Karpas-422 (cell line): ENCODE measurements at regions not wholly inside any gene's neighbourhood (a gene's known extent, or its start where the extent isn't known, plus 50 kb on each side); places are given as distances from the start of the nearest gene placed in this dataset.
A peak's percentile ranks its signal among the peaks of the same experiment; 100 is the strongest.
"Not testable (repeated sequence)": the region's sequence is repeated elsewhere in the genome, so short reads cannot be mapped to it uniquely, and the experiment has no call there.

Source experiments
- DNase-seq: peaks from one replicate; pipeline ENCODE4 v3.0.0-alpha.2; 2015
- H2AFZ ChIP-seq: fragments of 200-600 bp; sonication (generic); 2 replicates; pipeline ENCODE4 v1.6.1; 2014; ENCODE audit warnings: antibody characterized with exemption, low read length, mixed read lengths
- H3K27ac ChIP-seq: fragments of 200-600 bp; sonication (generic); 2 replicates; pipeline ENCODE4 v1.5.1; 2014; ENCODE audit warnings: mild to moderate bottlenecking, low read length, moderate library complexity
- H3K27me3 ChIP-seq: fragments of 200-600 bp; sonication (generic); 2 replicates; pipeline ENCODE4 v1.6.1; 2014; ENCODE audit warnings: low read length, mixed read lengths
- H3K36me3 ChIP-seq: fragments of 200-600 bp; sonication (generic); 2 replicates; pipeline ENCODE4 v1.6.1; 2014; ENCODE audit warnings: low read length, mixed read lengths; ENCODE audit not compliant: insufficient read depth
- H3K4me1 ChIP-seq: fragments of 200-600 bp; sonication (generic); 2 replicates; pipeline ENCODE4 v1.6.1; 2014; ENCODE audit warnings: mild to moderate bottlenecking, low read length, mixed read lengths
- H3K4me2 ChIP-seq: fragments of 200-600 bp; sonication (generic); 2 replicates; pipeline ENCODE4 v1.6.1; 2014; ENCODE audit warnings: low read length, low read depth, mild to moderate bottlenecking; ENCODE audit not compliant: poor library complexity, severe bottlenecking
- H3K4me3 ChIP-seq: fragments of 200-600 bp; sonication (generic); 2 replicates; pipeline ENCODE4 v1.5.1; 2014; ENCODE audit warnings: mild to moderate bottlenecking, antibody characterized with exemption, low read length, mixed read lengths
- H3K79me2 ChIP-seq: fragments of 200-600 bp; sonication (generic); 2 replicates; pipeline ENCODE4 v1.6.1; 2014; ENCODE audit warnings: mild to moderate bottlenecking, low read length, mixed read lengths
- H3K9ac ChIP-seq: fragments of 200-600 bp; sonication (generic); 2 replicates; pipeline ENCODE4 v1.6.0; 2014; ENCODE audit warnings: low read length
- H3K9me2 ChIP-seq: fragments of 200-600 bp; sonication (generic), shearing (Covaris generic); replicated peaks from 2 replicates; pipeline ENCODE4 v1.6.0; 2014; ENCODE audit warnings: mild to moderate bottlenecking, low read length, moderate library complexity; ENCODE audit not compliant: insufficient read depth
- H3K9me3 ChIP-seq: fragments of 300-700, 200-600 bp; sonication (generic); 2 replicates; pipeline ENCODE4 v1.6.1; 2014; ENCODE audit warnings: low read length, mixed read lengths
- H4K20me1 ChIP-seq: fragments of 200-600 bp; sonication (generic); 2 replicates; pipeline ENCODE4 v1.6.1; 2014; ENCODE audit warnings: mild to moderate bottlenecking, antibody characterized with exemption, low read length, low read depth; ENCODE audit not compliant: insufficient read depth

DNA sequence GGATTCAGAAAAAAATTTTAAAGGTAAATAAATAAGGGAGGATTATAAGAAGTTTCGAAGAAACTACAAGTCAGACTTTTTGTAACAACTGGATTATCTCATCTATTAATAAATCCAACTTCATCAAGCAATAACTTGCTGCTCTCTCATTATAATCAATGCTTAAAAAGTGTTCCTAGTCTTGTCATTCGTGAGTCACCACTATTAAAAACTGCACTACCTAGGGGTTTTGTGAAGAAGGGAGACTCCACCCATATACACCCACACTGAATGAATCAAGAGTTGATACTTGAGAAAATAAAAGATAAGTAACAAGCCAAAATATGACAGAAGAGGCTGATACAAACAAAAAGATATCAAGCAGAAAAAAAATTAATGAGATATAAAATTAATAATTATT, 360.5 kb downstream of the ZNF674 start:
- Histone ChIP-seq H3K4me2 (no peak overlapping the region), H3K9me3 (no peaks in the 10 kb centered on the region), H3K4me3 (no peak overlapping the region), H3K79me2 (no peaks in the 10 kb centered on the region), H3K4me1 (0 out of 2 replicates have a peak, but pooled peaks cover 2% of the 10 kb centered on the region), H3K27me3 (no peaks in the 10 kb centered on the region), H4K20me1 (no peaks in the 10 kb centered on the region), H2AFZ (no peak overlapping the region), H3K27ac (no peak overlapping the region), H3K9me2 (no peaks in the 10 kb centered on the region), H3K36me3 (no peaks in the 10 kb centered on the region), H3K9ac (no peak overlapping the region)
- DNase-seq = no peak

DNA sequence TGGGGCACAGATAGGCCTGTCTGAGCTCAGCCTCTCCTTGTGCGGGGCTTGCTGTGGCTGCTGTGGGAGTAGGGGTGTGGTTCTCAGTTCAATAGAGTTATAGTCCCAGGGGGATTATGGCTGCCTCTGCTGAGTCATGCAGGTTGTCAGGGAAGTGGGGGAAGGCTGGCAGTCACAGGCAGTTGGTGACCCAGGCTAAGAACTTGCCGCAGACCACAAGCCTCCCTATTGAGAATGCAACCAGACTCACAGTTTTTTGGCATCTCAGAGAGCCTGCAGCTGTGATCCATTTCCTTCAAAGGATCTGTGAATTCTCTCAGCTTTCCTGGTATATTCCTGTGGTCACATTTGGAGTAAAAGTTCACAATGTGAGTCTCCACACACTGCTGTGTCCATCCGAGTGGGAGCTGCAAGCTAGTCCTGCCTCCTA, 364.9 kb downstream of the ZNF674 start:
- H2AFZ ChIP-seq = no peak overlapping the region
- H3K4me1 ChIP-seq = 0 out of 2 replicates have a peak, but pooled peaks cover 2% of the 10 kb centered on the region
- no peak overlapping the region for H3K9ac ChIP-seq
- no peaks in the 10 kb centered on the region for H4K20me1 ChIP-seq
- H3K9me3 ChIP-seq = no peaks in the 10 kb centered on the region
- no peaks in the 10 kb centered on the region for H3K9me2 ChIP-seq
- no peaks in the 10 kb centered on the region for H3K36me3 ChIP-seq
- no peak overlapping the region for H3K27ac ChIP-seq
- H3K79me2 ChIP-seq = no peaks in the 10 kb centered on the region
- no peak overlapping the region for H3K4me3 ChIP-seq
- H3K4me2 ChIP-seq = no peak overlapping the region
- no peaks in the 10 kb centered on the region for H3K27me3 ChIP-seq
- DNase-seq = peak; percentile 42

DNA sequence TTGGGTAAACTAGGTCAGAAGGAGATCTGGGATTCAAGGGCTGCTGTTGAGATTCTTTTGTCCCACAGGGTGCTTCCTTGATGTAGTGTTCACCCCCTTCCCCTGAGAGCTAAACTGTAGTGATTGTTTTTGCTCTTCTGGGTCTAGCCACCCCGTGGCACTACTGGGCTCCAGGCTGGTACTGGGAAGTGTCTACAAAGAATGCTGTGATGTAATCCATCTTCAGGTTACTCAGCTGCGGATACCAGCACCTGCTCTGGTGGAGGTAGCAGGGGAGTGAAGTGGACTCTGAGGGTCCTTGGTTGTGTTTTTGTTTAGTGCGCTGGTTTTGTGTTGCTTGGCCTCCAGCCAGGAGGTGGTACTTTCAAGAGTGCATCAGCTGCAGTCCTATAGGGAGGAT, 365.5 kb downstream of the ZNF674 start:
- H3K9me2 ChIP-seq = no peaks in the 10 kb centered on the region
- no peaks in the 10 kb centered on the region for H3K27me3 ChIP-seq
- H2AFZ ChIP-seq = no peak overlapping the region
- no peak overlapping the region for H3K4me3 ChIP-seq
- H4K20me1 ChIP-seq = no peaks in the 10 kb centered on the region
- H3K79me2 ChIP-seq = no peaks in the 10 kb centered on the region
- no peak overlapping the region for H3K9ac ChIP-seq
- H3K27ac ChIP-seq = no peak overlapping the region
- H3K4me2 ChIP-seq = no peak overlapping the region
- H3K4me1 ChIP-seq = 0 out of 2 replicates have a peak, but pooled peaks cover 2% of the 10 kb centered on the region
- H3K9me3 ChIP-seq = no peaks in the 10 kb centered on the region
- no peaks in the 10 kb centered on the region for H3K36me3 ChIP-seq
- no peak for DNase-seq

DNA sequence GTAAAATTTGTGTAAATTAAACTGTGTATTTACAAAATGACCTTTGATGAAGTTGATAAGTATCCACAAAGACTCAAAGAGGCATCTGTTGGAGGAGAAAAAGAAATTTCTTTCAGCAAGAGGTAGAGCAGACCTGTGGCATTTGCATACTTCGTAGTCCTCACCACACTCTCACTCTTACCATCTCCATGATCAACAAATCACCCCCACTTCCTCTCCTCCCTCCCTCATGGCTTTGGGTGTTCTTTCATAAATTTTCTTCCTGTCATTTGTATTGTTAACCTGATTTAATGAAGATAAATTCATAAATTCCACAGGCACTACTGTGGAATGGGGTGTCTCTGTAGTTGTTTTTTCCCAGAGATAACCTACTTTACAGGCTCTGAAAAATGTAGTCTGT, 366.5 kb downstream of the ZNF674 start:
- DNase-seq = no peak
- Histone ChIP-seq H2AFZ (no peak overlapping the region), H3K27ac (no peak overlapping the region)

DNA sequence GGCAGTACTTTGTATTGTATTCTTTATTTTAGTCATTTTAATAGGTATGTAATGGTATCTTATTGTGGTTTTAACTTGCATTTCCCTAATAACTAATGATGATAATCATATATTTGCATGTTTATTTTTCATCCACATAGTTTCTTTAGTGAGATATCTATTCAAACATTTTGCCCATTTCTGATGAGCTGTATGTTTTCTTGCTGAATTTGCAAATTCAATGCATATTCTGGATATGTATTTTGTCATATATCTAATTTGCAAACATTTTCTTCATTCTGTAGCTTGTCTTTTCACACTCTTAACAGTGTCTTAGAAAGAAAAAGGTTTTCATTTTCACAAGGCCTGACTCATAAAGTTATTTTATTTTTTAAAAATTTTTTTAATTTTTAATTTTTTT, 372.1 kb downstream of the ZNF674 start:
- Histone ChIP-seq H3K36me3 (no peaks in the 10 kb centered on the region), H3K4me1 (no peaks in the 10 kb centered on the region), H3K4me3 (no peak overlapping the region), H3K4me2 (no peak overlapping the region), H4K20me1 (no peaks in the 10 kb centered on the region), H2AFZ (no peak overlapping the region), H3K9me3 (no peaks in the 10 kb centered on the region), H3K27me3 (no peaks in the 10 kb centered on the region), H3K27ac (no peak overlapping the region), H3K79me2 (no peaks in the 10 kb centered on the region), H3K9me2 (no peaks in the 10 kb centered on the region), H3K9ac (no peak overlapping the region)
- DNase-seq = no peak

More for the DNA sequence above, 366.5 kb downstream of the ZNF674 start:
- Histone ChIP-seq H3K9ac (no peak overlapping the region), H3K4me3 (no peak overlapping the region), H3K9me3 (no peaks in the 10 kb centered on the region), H3K9me2 (no peaks in the 10 kb centered on the region), H3K36me3 (no peaks in the 10 kb centered on the region), H4K20me1 (no peaks in the 10 kb centered on the region), H3K4me1 (0 out of 2 replicates have a peak, but pooled peaks cover 2% of the 10 kb centered on the region), H3K27me3 (no peaks in the 10 kb centered on the region), H3K79me2 (no peaks in the 10 kb centered on the region), H3K4me2 (no peak overlapping the region)

DNA sequence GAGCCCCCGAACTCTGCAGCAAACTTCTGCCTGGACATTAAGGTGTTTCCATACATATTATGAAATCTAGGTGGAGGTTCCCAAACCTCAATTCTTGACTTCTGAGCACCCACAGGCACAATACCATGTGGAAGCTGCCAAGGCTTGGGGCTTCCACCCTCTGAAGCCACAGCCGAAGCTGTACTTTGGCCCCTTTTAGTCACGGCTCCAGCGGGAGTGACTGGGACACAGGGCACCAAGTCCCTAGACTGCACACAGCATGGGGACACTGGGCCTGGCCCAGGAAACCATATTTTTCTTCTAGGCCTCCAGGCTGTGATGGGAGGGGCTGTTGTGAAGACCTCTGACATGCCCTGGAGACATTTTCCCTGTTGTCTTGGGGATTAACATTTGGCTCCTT, 373.8 kb downstream of the ZNF674 start:
- H3K4me1 ChIP-seq, H3K79me2 ChIP-seq, H3K4me2 ChIP-seq: not testable (repeated sequence)

DNA sequence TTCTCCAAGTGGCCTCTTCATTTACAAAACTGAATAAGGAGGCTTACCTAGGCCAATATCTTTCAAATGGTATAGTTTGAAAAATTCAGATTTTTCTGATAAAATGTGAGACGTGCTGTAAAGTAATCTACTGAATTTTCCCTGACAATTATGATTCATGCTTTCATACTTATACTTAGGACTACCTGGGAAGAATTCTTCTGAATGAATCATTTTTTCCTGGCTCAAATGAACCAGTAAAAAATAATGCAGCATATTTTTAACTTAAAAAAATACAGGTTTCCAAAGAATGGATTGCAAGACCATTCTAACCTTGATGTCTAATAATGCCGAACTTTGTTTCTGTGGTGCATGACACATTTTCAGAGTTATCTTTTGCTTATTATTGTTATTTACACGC, 375.4 kb downstream of the ZNF674 start:
- H3K4me3 ChIP-seq = no peak overlapping the region
- H3K9me2 ChIP-seq = no peaks in the 10 kb centered on the region
- H3K36me3 ChIP-seq = no peaks in the 10 kb centered on the region
- no peak overlapping the region for H2AFZ ChIP-seq
- no peaks in the 10 kb centered on the region for H3K4me1 ChIP-seq
- no peaks in the 10 kb centered on the region for H3K79me2 ChIP-seq
- no peaks in the 10 kb centered on the region for H3K27me3 ChIP-seq
- no peaks in the 10 kb centered on the region for H4K20me1 ChIP-seq
- no peaks in the 10 kb centered on the region for H3K9me3 ChIP-seq
- no peak overlapping the region for H3K27ac ChIP-seq
- H3K9ac ChIP-seq = no peak overlapping the region
- DNase-seq = no peak
- H3K4me2 ChIP-seq = no peak overlapping the region

More for the DNA sequence above, 373.8 kb downstream of the ZNF674 start:
- not testable (repeated sequence) for H2AFZ ChIP-seq, DNase-seq, H3K36me3 ChIP-seq, H4K20me1 ChIP-seq, H3K27ac ChIP-seq, H3K9me2 ChIP-seq, H3K9me3 ChIP-seq, H3K4me3 ChIP-seq, H3K27me3 ChIP-seq, H3K9ac ChIP-seq

DNA sequence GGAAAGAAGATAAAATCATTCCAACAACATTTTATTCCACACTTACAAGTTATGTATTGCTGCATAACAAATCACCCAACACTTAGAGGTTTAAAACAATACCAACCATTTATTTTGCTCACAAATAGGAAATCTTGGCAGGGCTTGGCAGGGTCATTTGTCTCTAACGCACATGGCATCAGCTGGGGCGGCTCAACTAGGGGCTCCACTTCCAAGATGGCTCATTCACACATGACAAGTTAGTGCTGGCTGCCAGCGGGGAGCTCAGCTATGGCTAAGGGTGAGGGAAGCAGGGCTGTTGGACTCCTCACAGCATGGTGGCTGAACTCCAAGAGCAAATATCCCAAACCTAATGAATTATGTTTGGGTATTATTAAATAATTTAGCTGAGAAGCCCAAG, 377.0 kb downstream of the ZNF674 start:
- Histone ChIP-seq H3K4me3 (no peak overlapping the region), H3K4me1 (no peaks in the 10 kb centered on the region), H3K27me3 (no peaks in the 10 kb centered on the region), H3K4me2 (no peak overlapping the region), H3K79me2 (no peaks in the 10 kb centered on the region), H3K9me3 (no peaks in the 10 kb centered on the region), H4K20me1 (no peaks in the 10 kb centered on the region), H3K9ac (no peak overlapping the region), H3K36me3 (no peaks in the 10 kb centered on the region), H3K9me2 (no peaks in the 10 kb centered on the region), H3K27ac (no peak overlapping the region), H2AFZ (no peak overlapping the region)
- DNase-seq = no peak

DNA sequence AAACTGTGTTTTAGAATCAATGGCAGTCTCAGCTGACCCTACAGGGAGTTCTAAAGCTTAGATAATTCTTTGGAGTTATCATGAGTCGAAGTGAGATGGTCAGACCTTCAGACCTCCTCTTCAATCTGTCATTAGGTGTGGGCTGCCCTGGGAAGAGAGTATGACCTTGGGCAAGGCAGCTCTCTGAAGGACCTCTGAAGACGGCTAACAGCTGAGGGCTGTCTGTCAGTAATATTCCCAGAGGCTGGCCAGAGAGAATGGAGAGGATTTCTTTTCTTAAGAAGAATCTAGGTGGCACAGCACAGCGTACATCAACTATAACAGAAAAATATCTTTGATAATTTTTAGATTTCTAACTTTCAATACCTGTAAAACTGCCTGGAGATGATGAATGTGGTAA, 379.4 kb downstream of the ZNF674 start:
- H3K36me3 ChIP-seq = no peaks in the 10 kb centered on the region
- no peaks in the 10 kb centered on the region for H3K9me2 ChIP-seq
- H3K4me1 ChIP-seq = no peaks in the 10 kb centered on the region
- H3K4me2 ChIP-seq = no peak overlapping the region
- no peak overlapping the region for H3K27ac ChIP-seq
- no peaks in the 10 kb centered on the region for H3K27me3 ChIP-seq
- no peaks in the 10 kb centered on the region for H3K9me3 ChIP-seq
- no peak overlapping the region for H3K4me3 ChIP-seq
- H4K20me1 ChIP-seq = no peaks in the 10 kb centered on the region
- DNase-seq = no peak
- H2AFZ ChIP-seq = no peak overlapping the region
- no peaks in the 10 kb centered on the region for H3K79me2 ChIP-seq
- H3K9ac ChIP-seq = no peak overlapping the region
